CD14-positive monocyte (primary cell): ENCODE measurements at regions not wholly inside any gene's neighbourhood (a gene's known extent, or its start where the extent isn't known, plus 50 kb on each side); places are given as distances from the start of the nearest gene placed in this dataset.

Experiments used
- DNase-seq, 3 donors: peaks; one replicate each; pipeline ENCODE4 v3.0.0-alpha.2; 2011 to 2022
- H2AFZ ChIP-seq: 2 replicates; pipeline ENCODE4 v1.6.0; 2012; ENCODE audit warnings: mild to moderate bottlenecking, low read depth, low read length, inconsistent platforms; ENCODE audit not compliant: insufficient read depth, poor library complexity, severe bottlenecking
- H3K27ac ChIP-seq, 2 donors: 1 replicate in 1 of 2; 2 replicates in 1 of 2; pipeline ENCODE4 v1.5.1; 2012 to 2013; ENCODE audit warnings: low read length in 2 of 2, control low read depth in 1 of 2, inconsistent platforms in 1 of 2, low read depth in 1 of 2, mild to moderate bottlenecking in 1 of 2
- H3K27me3 ChIP-seq, 2 donors: one replicate each; pipeline versions ENCODE4 v1.6.0 to v1.6.1; 2011 to 2013; ENCODE audit warnings: low read length in 2 of 2; ENCODE audit not compliant: control insufficient read depth in 2 of 2, insufficient read depth in 2 of 2
- H3K36me3 ChIP-seq, 2 donors: replicated peaks in 1 of 2; 1 replicate in 1 of 2; 2 replicates in 1 of 2; pipeline versions ENCODE4 v1.5.1 to v1.6.1; 2012 to 2013; ENCODE audit warnings: low read length in 2 of 2, control low read depth in 1 of 2, inconsistent platforms in 1 of 2, mild to moderate bottlenecking in 1 of 2; ENCODE audit not compliant: insufficient read depth in 2 of 2, control insufficient read depth in 1 of 2
- H3K4me1 ChIP-seq, 2 donors: 1 replicate in 1 of 2; 2 replicates in 1 of 2; pipeline versions ENCODE4 v1.5.1 to v1.6.1; 2012 to 2013; ENCODE audit warnings: low read length in 2 of 2, control low read depth in 1 of 2, inconsistent platforms in 1 of 2, mild to moderate bottlenecking in 1 of 2, moderate library complexity in 1 of 2; ENCODE audit not compliant: insufficient read depth in 2 of 2, control insufficient read depth in 1 of 2
- H3K4me2 ChIP-seq: replicated peaks from 2 replicates; pipeline ENCODE3; 2012; ENCODE audit warnings: low read length, moderate library complexity, mild to moderate bottlenecking; ENCODE audit not compliant: poor library complexity, severe bottlenecking; ENCODE audit errors: extremely low read depth
- H3K4me3 ChIP-seq, 3 experiments: fragments of 200-600 bp in 1 of 3; sonication (generic) in 1 of 3; replicated peaks in 1 of 3; 1 replicate in 2 of 3; 2 replicates in 1 of 3; pipeline ENCODE4 v1.5.1; 2011 to 2013; ENCODE audit warnings: low read length in 3 of 3, mild to moderate bottlenecking in 3 of 3, control low read depth in 2 of 3, low read depth in 2 of 3, inconsistent platforms in 1 of 3, moderate library complexity in 1 of 3
- H3K79me2 ChIP-seq: 2 replicates; pipeline ENCODE4 v1.6.0; 2012; ENCODE audit warnings: mild to moderate bottlenecking, control low read depth, inconsistent platforms, low read length, moderate library complexity; ENCODE audit not compliant: insufficient read depth
- H3K9ac ChIP-seq: 2 replicates; pipeline ENCODE4 v1.6.0; 2017; ENCODE audit warnings: low read length, mild to moderate bottlenecking; ENCODE audit not compliant: insufficient read depth, poor library complexity, severe bottlenecking
- H3K9me3 ChIP-seq, 2 donors: replicated peaks in 1 of 2; 1 replicate in 1 of 2; 2 replicates in 1 of 2; pipeline versions ENCODE4 v1.5.1 to v1.6.1; 2012 to 2013; ENCODE audit warnings: low read length in 2 of 2, control low read depth in 1 of 2; ENCODE audit not compliant: control insufficient read depth in 1 of 2, insufficient read depth in 1 of 2
- H4K20me1 ChIP-seq: 2 replicates; pipeline ENCODE4 v1.6.0; 2012; ENCODE audit warnings: mild to moderate bottlenecking, low read length, control low read depth, moderate library complexity; ENCODE audit not compliant: insufficient read depth
- H3K27ac Mint-ChIP-seq, 7 donors: one replicate each; pipeline ENCODE4 v1.8.0; 2020; ENCODE audit warnings: mild to moderate bottlenecking in 7 of 7, mixed read lengths in 7 of 7, moderate library complexity in 6 of 7, inconsistent platforms in 2 of 7
- H3K27me3 Mint-ChIP-seq, 3 donors: one replicate each; pipeline ENCODE4 v1.8.0; 2021 to 2022; ENCODE audit warnings: low read depth in 3 of 3, mild to moderate bottlenecking in 3 of 3, mixed read lengths in 3 of 3, moderate library complexity in 3 of 3, inconsistent platforms in 1 of 3
- H3K36me3 Mint-ChIP-seq, 2 donors: one replicate each; pipeline ENCODE4 v1.8.0; 2020; ENCODE audit warnings: mixed read lengths in 2 of 2, inconsistent platforms in 1 of 2, mild to moderate bottlenecking in 1 of 2
- H3K4me1 Mint-ChIP-seq: one replicate; pipeline ENCODE4 v1.8.0; 2020; ENCODE audit warnings: mild to moderate bottlenecking, mixed read lengths
- H3K4me3 Mint-ChIP-seq, 2 donors: one replicate each; pipeline ENCODE4 v1.8.0; 2020; ENCODE audit warnings: mild to moderate bottlenecking in 2 of 2, mixed read lengths in 2 of 2, moderate library complexity in 1 of 2
- H3K9me3 Mint-ChIP-seq, 7 donors: one replicate each; pipeline ENCODE4 v1.8.0; 2020 to 2022; ENCODE audit warnings: mixed read lengths in 7 of 7, mild to moderate bottlenecking in 6 of 7, moderate library complexity in 6 of 7, inconsistent platforms in 2 of 7
- CTCF ChIP-seq: fragments of 200-600 bp; IDR thresholded peaks from one replicate; pipeline ENCODE4 v1.8.0; 2022; ENCODE audit warnings: antibody characterized with exemption, mild to moderate bottlenecking
- WGBS: methylation state at CpG from one replicate; pipeline ENCODE4 v1.1.5; 2013; ENCODE audit warnings: missing lambda C conversion rate; ENCODE audit not compliant: insufficient coverage; 5-methylcytosine and 5-hydroxymethylcytosine counted together
- intact Hi-C, 2 donors: fragments of 100-400 bp; cut with micrococcal nuclease; formaldehyde crosslinking; loops; one replicate each; pipeline versions ENCODE4 v1.15.0 to v1.15.1; 2023

- intact Hi-C loops: no loop called here
- Histone ChIP-seq H3K4me2 (no peak overlapping the region), H2AFZ (no peak overlapping the region), H3K4me3 (no peak overlapping the region), H3K4me1 (peaks cover 7 to 9% of the 10 kb centered on the region in 2 donors), H4K20me1 (no peaks in the 10 kb centered on the region), H3K36me3 (no peaks in the 10 kb centered on the region), H3K79me2 (no peaks in the 10 kb centered on the region), H3K27ac (no peak overlapping the region), H3K9me3 (peaks cover 0 to 10% of the 10 kb centered on the region in 2 donors), H3K9ac (no peak overlapping the region), H3K27me3 (no peaks in the 10 kb centered on the region)
- TF ChIP-seq CTCF: no peak
- Mint-ChIP-seq H3K9me3 (peaks cover 2 to 15% (median 12%) of the 10 kb centered on the region in 7 donors), H3K4me3 (no peak overlapping the region), H3K36me3 (peaks cover 0 to 4% of the 10 kb centered on the region in 2 donors), H3K27me3 (peaks cover 0 to 7% (median 5%) of the 10 kb centered on the region in 3 donors), H3K4me1 (peaks cover 20% of the 10 kb centered on the region), H3K27ac (no peak overlapping the region)
- whole genome bisulfite sequencing: no CpG with 5 or more reads among the region's 2 CpGs
- no peak for DNase-seq
Observed at GRCh38 chr9:96128880-96129279, 173.1 kb downstream of the HSD17B3 start.

DNA sequence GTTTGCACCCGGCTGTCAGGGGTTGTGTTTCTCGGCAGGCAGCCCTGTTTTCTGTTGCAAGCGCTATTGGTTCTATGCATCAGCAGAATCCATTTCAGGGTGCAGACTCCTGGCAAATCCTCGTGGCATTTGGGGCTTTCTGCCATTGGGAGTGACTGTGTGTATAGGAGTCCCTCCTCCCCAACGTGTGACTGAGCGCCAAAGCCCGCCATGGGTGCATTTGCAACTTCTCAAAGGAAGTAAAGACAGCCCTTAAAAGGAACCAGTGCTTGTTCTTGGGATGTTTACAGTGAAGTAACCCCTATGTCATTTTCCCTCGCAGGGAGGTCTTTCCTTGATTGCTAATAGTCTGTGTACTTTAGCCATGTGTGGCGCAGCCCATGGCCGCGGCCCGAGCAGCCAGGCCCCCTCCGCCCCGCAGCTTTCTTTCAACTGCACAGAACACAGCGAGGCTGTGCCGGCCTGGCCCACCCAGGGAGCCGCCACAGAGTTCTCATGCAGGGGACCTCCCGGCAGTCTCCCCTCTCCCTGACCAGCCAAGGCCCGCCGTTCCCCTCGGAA is 175.6 kb downstream of the HSD17B3 start:
- H3K27ac Mint-ChIP-seq: no peak overlapping the region
- no peaks in the 10 kb centered on the region for H4K20me1 ChIP-seq

More for the DNA sequence above, 175.6 kb downstream of the HSD17B3 start:
- H3K27me3 ChIP-seq: no peaks in the 10 kb centered on the region
- H3K4me3 ChIP-seq: no peak overlapping the region
- intact Hi-C loops: no loop called here
- peaks cover 7 to 10% of the 10 kb centered on the region in 2 donors for H3K4me1 ChIP-seq
- no peak for DNase-seq
- Mint-ChIP-seq H3K27me3 (peaks cover 0 to 7% (median 1%) of the 10 kb centered on the region in 3 donors), H3K9me3 (peaks cover 0 to 3% (median 2%) of the 10 kb centered on the region in 7 donors), H3K36me3 (no peaks in the 10 kb centered on the region), H3K4me1 (peaks cover 9% of the 10 kb centered on the region), H3K4me3 (no peak overlapping the region)
- H3K27ac ChIP-seq: no peak overlapping the region
- no peaks in the 10 kb centered on the region for H3K36me3 ChIP-seq
- H2AFZ ChIP-seq: no peak overlapping the region
- TF ChIP-seq CTCF: no peak
- no peaks in the 10 kb centered on the region for H3K79me2 ChIP-seq
- H3K4me2 ChIP-seq: no peak overlapping the region
- 93% methylated on average over 16 of the region's 21 CpGs for WGBS
- H3K9me3 ChIP-seq: no peaks in the 10 kb centered on the region
- H3K9ac ChIP-seq: no peak overlapping the region
